ENCODE measurements at regions not wholly inside any gene's neighbourhood (a gene's known extent, or its start where the extent isn't known, plus 50 kb on each side); places are given as distances from the start of the nearest gene placed in this dataset.

- no peaks in the 10 kb centered on the region for H4K20me1 ChIP-seq (ENCODE audit: insufficient read depth, low read length)
- no TSS peak for BruUV-seq (replicated peaks)
- no peaks in the 10 kb centered on the region for H3K4me1 ChIP-seq (ENCODE audit: insufficient read depth, low read length)
- ATAC-seq (no peak), FAIRE-seq (no peak), DNase-seq (ENCODE audit: low spot score) (no peak)
- no peak overlapping the region for H3K27ac ChIP-seq (ENCODE audit: extremely low read length, insufficient read depth, low read length)
- no peak overlapping the region for H3K4me3 ChIP-seq (replicated peaks in 1 of 3; ENCODE audit: insufficient read depth in 1 of 3, low read depth in 2 of 3, low read length in 3 of 3)
- ChIA-PET CTCF (ENCODE audit: low intra/inter-chr PET ratio, low total read pairs) (no interaction called here), POLR2A (no interaction called here)
- no peaks in the 10 kb centered on the region for H3K27me3 ChIP-seq (ENCODE audit: control insufficient read depth in 1 of 2, insufficient read depth in 2 of 2, low read length in 2 of 2)
- TF ChIP-seq ZNF430 (CRISPR knock-in tag; IDR thresholded peaks at IDR 0.05): no peak
- H3K9me3 ChIP-seq (ENCODE audit: low read length): no peaks in the 10 kb centered on the region
- no peak overlapping the region for H3K9ac ChIP-seq (ENCODE audit: insufficient read depth, low read depth, low read length)
- no peaks in the 10 kb centered on the region for H3K36me3 ChIP-seq (replicated peaks in 1 of 2; ENCODE audit: control insufficient read depth in 1 of 2, insufficient read depth in 2 of 2, low read length in 2 of 2)
- intact Hi-C loops (cut with micrococcal nuclease; ENCODE audit: unreplicated experiment): no loop called here
- no peak overlapping the region for H2AFZ ChIP-seq (ENCODE audit: low read length)
- H3K4me2 ChIP-seq (ENCODE audit: low read depth, low read length): no peak overlapping the region
- H3K79me2 ChIP-seq (ENCODE audit: insufficient read depth, low read length): no peaks in the 10 kb centered on the region
- in situ Hi-C loops (cut with HindIII; ENCODE audit: extremely low pct_ligation_motif_present, low pct_unique_long_range_greater_than_20kb): no loop called here
These were observed 146.9 kb upstream of the KRR1 start for GRCh38 chr12:75658286-75658685.

GRCh38 chr12:75657831-75658230, 146.4 kb upstream of the KRR1 start:
- POLR2A ChIA-PET: no interaction called here
- H4K20me1 ChIP-seq (ENCODE audit: insufficient read depth, low read length): no peaks in the 10 kb centered on the region
- H3K36me3 ChIP-seq (replicated peaks in 1 of 2; ENCODE audit: control insufficient read depth in 1 of 2, insufficient read depth in 2 of 2, low read length in 2 of 2): no peaks in the 10 kb centered on the region
- no peak overlapping the region for H3K9ac ChIP-seq (ENCODE audit: insufficient read depth, low read depth, low read length)
- CTCF ChIA-PET (ENCODE audit: low intra/inter-chr PET ratio, low total read pairs): no interaction called here
- intact Hi-C loops (cut with micrococcal nuclease; ENCODE audit: unreplicated experiment): no loop called here
- no peak overlapping the region for H3K4me3 ChIP-seq (replicated peaks in 1 of 3; ENCODE audit: insufficient read depth in 1 of 3, low read depth in 2 of 3, low read length in 3 of 3)
- no peak overlapping the region for H3K4me2 ChIP-seq (ENCODE audit: low read depth, low read length)
- H3K79me2 ChIP-seq (ENCODE audit: insufficient read depth, low read length): no peaks in the 10 kb centered on the region
- no peaks in the 10 kb centered on the region for H3K4me1 ChIP-seq (ENCODE audit: insufficient read depth, low read length)
- no TSS peak for BruUV-seq (replicated peaks)
- no peak overlapping the region for H3K27ac ChIP-seq (ENCODE audit: extremely low read length, insufficient read depth, low read length)
- FAIRE-seq (no peak), DNase-seq (ENCODE audit: low spot score) (no peak), ATAC-seq (no peak)
- in situ Hi-C loops (cut with HindIII; ENCODE audit: extremely low pct_ligation_motif_present, low pct_unique_long_range_greater_than_20kb): no loop called here
- WGBS (ENCODE audit: low lambda C conversion rate): 83% methylated on average over 2 of the region's 2 CpGs
- no peak overlapping the region for H2AFZ ChIP-seq (ENCODE audit: low read length)
- H3K27me3 ChIP-seq (ENCODE audit: control insufficient read depth in 1 of 2, insufficient read depth in 2 of 2, low read length in 2 of 2): no peaks in the 10 kb centered on the region
- H3K9me3 ChIP-seq (ENCODE audit: low read length): no peaks in the 10 kb centered on the region
- TF ChIP-seq ZNF7 (CRISPR knock-in tag; IDR thresholded peaks at IDR 0.05) (no peak), RBAK (CRISPR knock-in tag; IDR thresholded peaks at IDR 0.05) (no peak), ZNF670 (CRISPR knock-in tag; IDR thresholded peaks at IDR 0.05; ENCODE audit: borderline replicate concordance) (no peak), RBM39 (IDR thresholded peaks at IDR 0.05; ENCODE audit: low read depth, low read length, poor library complexity, severe bottlenecking) (no peak), CTCF (CRISPR knock-in tag; IDR thresholded peaks at IDR 0.05) (no peak), ZNF460 (CRISPR knock-in tag; IDR thresholded peaks at IDR 0.05; ENCODE audit: borderline replicate concordance) (no peak), DZIP1 (CRISPR knock-in tag; IDR thresholded peaks at IDR 0.05) (no peak), ZNF777 (CRISPR knock-in tag; IDR thresholded peaks at IDR 0.05) (no peak), FOXP4 (CRISPR knock-in tag; IDR thresholded peaks at IDR 0.05) (no peak), KDM2A (CRISPR knock-in tag; IDR thresholded peaks at IDR 0.05; ENCODE audit: borderline replicate concordance, low read depth) (no peak), MAZ (IDR thresholded peaks at IDR 0.05; ENCODE audit: borderline replicate concordance, low read depth, low read length) (no peak), MAZ (CRISPR knock-in tag; IDR thresholded peaks at IDR 0.05; ENCODE audit: low read depth) (no peak), NFIC (IDR thresholded peaks at IDR 0.05; ENCODE audit: low read length) (no peak)
